COR-L47 (cell line): ENCODE measurements at regions not wholly inside any gene's neighbourhood (a gene's known extent, or its start where the extent isn't known, plus 50 kb on each side); places are given as distances from the start of the nearest gene placed in this dataset.

ENCODE experiments used
- DNase-seq: peaks from one replicate; lab custom pipeline; 2025; lab: John Stamatoyannopoulos, UW

GRCh38 chr2:192278701-192279100 lies 84.0 kb upstream of the TMEFF2 start:
- DNase-seq: no peak

GRCh38 chr2:192277494-192278109 lies 82.9 kb upstream of the TMEFF2 start:
- no peak for DNase-seq

- no peak for DNase-seq
Measured at GRCh38 chr2:192275632-192276031, 80.9 kb upstream of the TMEFF2 start.

- no peak for DNase-seq
Measured at GRCh38 chr2:192267484-192267883, 72.8 kb upstream of the TMEFF2 start.

- no peak for DNase-seq
Measured at GRCh38 chr2:192265751-192266150, 71.0 kb upstream of the TMEFF2 start.

GRCh38 chr2:192254444-192254843 lies 59.7 kb upstream of the TMEFF2 start:
- DNase-seq: no peak

GRCh38 chr2:192253692-192254091 lies 59.0 kb upstream of the TMEFF2 start:
- no peak for DNase-seq

GRCh38 chr2:192250961-192251360 lies 56.2 kb upstream of the TMEFF2 start:
- no peak for DNase-seq

GRCh38 chr2:192247456-192247855 lies 52.7 kb upstream of the TMEFF2 start:
- DNase-seq: no peak

- no peak for DNase-seq
Measured at GRCh38 chr2:192246297-192246696, 51.6 kb upstream of the TMEFF2 start.

- no peak for DNase-seq
Measured at GRCh38 chr2:192245329-192245728, 50.6 kb upstream of the TMEFF2 start.
